GM19438 (cell line): ENCODE measurements at regions not wholly inside any gene's neighbourhood (a gene's known extent, or its start where the extent isn't known, plus 50 kb on each side); places are given as distances from the start of the nearest gene placed in this dataset.

ENCODE experiments used
- ATAC-seq: cut with Tn5 transposase; IDR thresholded peaks from one replicate; pipeline ENCODE4 v1.9.1; 2021; ENCODE audit warnings: low read depth; ENCODE audit not compliant: unreplicated experiment

DNA sequence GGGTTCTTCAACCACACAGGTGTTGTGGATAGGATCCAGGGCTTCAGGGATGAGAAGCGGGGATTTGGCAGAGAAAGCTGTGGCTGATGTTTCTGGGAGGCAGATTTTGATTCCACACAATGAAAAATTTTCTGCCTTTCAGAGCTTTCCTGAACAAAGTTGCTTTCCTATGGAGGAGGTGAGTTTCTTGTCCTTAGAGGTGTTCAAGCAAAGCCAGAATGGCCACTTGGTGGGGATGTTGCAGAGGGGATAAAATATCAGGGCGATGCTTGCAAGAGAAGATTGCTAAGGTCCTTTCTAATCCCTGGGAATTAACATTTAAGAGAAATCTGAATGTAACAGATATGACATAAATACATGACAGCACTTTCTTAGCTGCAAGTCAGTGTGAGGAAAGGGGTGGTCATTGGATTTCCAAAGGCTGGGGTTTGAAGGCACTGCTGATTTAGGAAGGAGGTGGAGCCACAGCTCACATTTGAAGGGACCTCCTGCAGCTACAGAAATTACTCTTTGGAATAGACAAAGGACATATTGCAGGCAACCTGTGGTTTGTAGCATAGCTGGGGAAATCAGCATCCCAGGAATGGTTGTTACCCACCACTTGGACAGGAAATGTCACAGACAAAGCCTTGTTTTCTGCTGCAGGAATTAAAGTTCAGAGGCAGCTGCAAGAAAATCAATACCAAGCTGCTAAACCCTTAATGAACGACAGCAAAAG, 271.1 kb upstream of the CHD6 start:
- ATAC-seq, result no peak

DNA sequence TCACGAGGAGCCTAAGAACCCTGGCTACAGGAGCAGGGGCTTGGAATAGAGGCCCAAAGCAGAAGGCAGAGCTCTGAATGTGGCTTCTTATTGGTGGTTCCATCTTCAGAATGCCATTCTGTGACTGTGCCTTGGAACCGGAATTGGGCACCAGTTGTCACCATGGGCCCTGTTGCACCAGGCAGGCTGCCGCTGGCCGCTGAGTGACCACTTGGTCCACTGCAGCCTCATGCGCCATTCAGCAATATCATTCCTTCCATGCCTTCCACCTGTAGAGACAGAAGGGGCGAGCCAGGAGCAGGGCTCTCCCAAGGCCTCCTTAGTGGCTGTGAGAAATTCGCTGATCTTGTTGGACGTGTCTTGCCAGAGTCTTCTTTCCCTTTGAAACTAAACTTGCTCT, 270.3 kb upstream of the CHD6 start:
- no peak for ATAC-seq

DNA sequence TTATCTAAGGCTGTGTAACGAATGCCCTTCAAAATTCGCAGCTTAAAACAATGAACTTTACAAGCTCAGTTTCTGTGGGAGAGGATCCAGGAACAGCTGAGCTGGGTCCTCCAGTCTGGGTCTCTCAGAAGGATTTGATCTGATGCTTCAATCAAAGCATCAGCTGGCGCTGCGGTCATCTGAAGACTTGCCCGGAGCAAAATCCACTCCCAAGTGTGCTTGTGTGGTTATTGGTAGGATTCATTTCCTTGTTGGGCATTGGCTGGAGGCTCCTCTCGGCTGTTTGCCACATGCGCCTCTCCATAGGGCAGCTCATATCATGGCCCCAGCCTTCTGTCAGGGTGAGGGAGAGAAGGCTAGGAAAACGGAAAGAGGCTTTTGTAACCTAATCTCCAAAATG, 269.3 kb upstream of the CHD6 start:
- no peak for ATAC-seq

DNA sequence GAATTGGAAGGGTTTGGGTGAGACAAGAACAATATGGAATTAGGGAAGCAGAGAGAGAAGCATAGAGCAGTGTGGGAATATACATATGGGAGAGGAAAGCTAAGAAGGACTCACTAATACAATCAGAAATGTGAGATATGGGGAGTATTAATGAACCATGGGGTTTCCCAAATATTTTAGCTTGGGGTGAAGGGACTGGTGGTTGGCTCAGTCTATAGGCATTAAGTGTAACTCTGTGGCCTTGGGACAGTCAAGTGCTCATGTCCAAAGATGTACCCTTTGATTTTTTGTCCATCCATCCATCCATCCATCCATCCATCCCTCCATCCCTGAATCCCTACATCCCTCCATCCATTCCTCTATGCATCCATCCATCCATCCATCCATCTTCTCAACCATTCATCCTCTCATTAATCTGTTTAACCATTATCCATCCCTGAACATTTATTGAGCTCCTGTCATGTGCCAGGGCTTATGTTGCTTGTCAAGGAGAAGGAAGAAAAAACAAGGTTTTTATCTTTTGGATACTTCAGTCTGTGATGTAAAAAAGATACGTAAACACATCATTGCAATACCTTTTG, 263.4 kb upstream of the CHD6 start:
- no peak for ATAC-seq

DNA sequence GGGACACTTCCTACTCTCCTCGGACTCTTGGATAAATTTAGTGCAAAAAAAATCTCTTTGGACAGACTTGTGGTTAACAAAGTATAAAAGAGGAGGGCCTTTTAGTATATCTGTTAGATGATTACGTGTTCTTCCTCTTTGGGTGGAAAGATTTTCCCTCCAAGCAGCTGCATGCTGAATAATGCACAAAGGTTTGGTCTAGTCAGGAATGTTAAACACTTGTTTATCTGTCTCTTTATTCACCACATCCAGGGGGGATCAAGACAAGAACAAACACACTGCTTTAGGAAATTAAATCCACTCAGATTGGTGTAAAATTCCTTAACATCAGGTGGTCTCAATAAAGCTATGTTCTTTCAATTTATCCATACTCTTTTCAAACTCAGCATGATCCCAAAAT, 260.9 kb upstream of the CHD6 start:
- ATAC-seq, result no peak

DNA sequence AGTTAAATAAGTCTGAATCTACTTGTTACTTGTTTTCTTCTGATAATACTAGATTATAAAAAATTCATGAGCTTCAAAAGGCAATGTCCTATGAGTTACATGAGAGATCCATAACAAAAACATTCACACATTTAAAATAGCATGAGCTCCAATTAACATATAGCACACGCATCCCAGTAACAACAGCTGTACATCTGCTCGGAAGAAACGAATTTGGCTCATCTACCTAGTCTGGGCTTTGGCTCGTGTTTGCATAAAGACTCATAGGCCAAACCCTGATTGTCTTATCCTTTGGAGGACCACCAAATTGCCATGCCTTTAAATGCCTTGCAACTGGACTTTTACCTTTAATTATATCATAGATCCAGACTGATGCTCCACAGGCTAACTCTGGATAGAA, 259.7 kb upstream of the CHD6 start:
- no peak for ATAC-seq

DNA sequence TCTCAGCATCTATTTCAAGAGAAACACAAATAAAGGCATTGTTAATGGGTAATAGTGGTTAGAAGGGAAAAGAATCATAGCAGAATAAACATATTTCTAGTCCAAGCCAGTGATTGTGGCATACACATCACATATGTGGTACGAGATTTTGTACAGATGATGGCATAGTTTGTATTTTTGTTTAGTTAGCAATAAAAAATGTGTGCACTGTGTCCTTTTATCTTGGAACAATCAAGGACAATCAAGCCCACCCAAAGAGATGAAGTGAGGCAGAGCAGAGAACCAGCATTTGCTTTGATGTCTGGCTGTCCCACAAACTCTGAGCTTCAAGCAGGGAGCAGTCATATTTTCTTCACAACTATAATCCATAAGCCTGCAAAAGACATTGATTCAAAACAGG, 256.5 kb upstream of the CHD6 start:
- no peak for ATAC-seq

DNA sequence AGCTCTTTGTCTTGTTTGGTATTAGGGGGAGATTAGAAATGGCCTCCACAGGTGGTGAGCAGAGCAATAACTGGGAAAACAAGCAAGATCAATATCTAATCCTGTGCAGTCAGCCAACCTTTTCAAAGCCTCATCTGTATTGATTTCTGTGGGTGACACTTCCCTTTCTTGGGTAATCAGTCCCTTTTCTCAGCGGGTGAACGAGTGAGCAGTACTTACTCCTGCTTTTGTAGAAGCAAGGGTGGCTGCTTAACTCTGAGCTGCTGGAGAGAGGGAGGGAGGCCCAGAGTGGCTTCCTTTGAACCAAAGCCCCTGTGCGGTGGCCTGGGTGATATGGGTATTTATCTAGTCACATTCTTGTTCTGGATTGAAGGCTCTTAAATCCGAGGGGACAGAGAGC, 254.8 kb upstream of the CHD6 start:
- ATAC-seq, result no peak

DNA sequence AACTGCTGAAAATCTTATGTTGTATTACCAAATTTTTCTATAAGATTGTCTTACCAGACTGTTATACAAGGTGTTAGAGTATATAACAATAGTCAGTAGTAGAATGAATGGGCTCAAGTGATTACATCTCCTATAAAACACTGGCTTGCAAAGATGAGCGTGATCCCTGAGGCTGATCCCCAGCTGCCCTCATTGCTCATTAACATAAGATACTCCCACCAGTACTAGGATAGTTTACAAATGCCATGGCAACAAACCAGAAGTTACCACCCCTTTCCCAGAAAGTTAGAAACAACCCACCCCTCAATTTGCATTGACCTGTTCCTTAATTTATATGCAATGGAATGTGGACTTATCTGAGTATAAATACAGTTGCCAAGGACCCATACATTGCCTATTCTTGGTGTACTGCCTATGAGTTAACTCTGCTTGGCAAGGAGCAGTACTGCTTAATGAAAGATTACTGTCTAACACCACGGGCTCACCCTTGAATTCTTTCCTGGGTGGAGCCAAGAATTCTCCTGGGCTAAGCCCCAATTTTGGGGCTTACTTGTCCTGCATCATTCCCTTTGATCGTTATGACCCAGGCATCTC, 252.8 kb upstream of the CHD6 start:
- ATAC-seq, result no peak

DNA sequence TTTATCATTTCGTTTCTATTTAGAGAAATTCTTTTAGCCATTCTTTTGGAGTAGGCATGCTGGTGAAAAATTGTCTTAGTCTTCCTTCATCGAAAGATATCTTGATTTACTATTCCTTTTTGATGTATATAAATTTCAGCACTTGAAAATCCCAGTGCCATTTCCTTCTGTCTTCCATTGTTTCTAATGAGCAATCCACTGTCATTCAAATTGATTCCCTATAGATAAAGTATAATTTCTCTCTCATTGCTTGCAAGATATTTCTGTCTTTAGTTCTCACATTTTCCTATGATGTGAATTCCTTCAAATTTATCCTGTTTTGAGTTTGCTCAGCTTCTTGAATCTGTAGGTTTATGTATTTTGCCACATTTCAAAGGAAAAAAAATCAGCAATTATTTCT, 251.1 kb upstream of the CHD6 start:
- no peak for ATAC-seq

DNA sequence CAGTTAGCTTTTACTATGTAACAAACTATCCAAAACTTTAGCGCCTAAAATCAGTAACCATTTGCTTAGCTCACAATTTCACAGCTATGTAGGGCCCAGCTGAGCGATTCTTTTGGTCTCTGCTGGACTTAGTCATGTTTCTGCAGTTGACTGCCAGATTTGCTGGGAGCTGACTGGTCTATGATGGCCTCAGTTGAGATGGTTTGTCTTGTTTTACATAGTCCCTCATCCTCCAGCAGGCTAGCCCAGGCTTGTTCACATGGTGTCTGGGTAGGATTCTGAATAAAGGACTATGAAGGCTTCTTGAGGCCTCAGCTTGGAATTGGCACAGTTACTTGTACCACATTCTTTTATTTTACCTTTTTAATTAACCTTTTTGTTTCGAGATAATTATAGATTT, 247.8 kb upstream of the CHD6 start:
- ATAC-seq, result no peak

DNA sequence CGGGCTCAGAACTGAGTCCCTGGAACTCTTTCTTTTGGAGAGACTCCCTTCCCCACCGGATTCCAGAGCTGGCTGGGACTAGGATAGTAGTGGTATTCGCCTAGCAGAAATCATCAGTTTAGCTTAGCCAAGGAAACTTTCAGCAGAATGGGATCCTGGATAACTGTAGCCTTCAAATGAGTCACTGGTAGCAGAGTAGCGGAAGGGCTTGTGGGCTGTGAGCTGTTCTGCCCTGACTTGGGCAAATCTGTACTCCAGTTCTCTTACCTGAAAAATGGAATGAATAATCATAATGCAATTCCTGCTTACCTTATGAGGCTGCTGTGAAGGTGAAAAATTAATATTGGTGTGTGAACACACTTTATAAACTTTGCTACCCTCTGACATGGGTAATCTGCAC, 244.3 kb upstream of the CHD6 start:
- ATAC-seq, result no peak

DNA sequence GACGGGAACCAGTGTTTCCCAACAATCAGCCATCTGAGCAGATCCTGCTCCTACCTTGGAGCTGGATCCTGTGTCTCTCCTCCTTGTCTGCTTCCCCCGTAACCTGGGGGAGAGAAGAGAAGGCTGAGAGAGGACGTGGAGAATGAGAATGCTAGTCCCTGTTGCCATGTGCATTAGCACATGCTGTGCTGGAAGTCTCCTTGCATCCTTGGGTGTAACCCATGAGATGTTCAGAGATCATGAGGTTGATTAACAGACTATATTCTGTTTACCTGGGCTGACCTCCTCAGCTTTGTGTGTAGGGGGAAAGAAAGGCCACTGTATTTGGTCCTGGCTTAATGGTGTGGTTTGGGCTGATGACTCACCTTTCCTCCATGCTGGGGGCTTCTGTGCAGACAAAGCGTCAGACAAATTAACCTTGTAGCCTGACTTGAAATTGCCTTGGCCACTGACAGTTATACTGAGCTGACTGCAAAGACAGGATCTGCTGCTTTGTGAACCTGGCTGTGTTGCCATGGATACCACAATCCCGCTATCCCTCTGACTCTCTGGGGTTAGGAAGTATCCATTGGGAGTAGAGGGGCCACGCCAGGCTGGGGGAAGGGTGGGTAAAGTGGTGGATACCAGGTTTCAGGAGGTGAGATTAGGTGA, 243.7 kb upstream of the CHD6 start:
- ATAC-seq, result no peak

DNA sequence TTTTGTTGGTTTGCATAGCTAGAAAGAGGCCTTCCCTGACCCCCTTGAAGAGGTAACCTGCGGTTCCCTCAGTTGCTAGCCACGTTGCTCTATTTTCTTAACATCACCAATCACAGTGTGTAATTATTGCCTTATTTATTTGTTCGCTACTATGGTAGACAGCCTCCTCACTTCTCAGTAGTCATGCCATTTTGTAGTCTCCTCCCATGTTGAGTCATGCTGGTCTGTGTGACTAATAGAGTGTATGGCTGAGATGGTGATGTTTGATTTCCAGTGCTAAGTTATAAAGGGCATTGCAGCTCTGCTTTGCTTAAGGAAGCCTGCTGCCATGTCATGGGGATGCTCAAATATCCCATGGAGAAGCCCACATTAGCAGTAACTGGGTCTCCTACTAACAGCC, 236.6 kb upstream of the CHD6 start:
- ATAC-seq, result no peak

DNA sequence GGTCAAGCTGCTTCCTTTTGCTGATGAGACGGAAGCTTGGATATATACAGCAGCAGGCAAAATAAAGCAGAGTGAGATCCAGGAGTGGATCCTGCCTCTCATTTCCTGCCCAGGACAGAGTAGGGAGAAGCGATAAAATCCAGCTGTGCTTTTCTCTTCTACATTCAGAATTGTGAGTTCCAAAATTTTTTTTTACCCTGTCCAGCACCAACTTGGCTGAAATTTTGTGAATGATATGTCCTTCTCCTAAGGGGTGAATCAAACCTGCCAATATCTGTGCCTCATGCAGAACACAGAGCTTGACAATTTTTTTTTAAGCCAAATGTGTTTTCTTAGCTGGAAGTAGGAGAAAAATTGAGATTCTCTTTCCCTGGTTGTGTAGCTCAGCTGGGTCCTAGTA, 235.6 kb upstream of the CHD6 start:
- ATAC-seq, result no peak

DNA sequence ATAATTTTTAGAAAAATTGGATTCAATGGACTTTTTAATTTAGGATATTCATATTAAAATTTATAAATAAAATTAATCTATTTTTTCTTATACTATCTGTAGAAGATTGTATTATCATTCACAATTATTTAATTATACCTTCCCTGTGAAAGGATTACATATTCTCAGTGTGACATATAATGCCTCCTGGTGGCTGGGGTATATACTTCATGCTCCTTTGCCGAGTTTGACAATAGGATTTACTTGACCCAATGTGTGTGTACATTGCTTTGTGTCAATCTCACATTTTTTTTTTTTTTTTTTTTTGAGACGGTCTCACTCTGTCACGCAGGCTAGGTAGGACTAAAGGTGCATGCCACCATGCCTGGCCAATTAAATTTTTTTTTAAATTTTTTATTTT, 230.0 kb upstream of the CHD6 start:
- ATAC-seq, result no peak

DNA sequence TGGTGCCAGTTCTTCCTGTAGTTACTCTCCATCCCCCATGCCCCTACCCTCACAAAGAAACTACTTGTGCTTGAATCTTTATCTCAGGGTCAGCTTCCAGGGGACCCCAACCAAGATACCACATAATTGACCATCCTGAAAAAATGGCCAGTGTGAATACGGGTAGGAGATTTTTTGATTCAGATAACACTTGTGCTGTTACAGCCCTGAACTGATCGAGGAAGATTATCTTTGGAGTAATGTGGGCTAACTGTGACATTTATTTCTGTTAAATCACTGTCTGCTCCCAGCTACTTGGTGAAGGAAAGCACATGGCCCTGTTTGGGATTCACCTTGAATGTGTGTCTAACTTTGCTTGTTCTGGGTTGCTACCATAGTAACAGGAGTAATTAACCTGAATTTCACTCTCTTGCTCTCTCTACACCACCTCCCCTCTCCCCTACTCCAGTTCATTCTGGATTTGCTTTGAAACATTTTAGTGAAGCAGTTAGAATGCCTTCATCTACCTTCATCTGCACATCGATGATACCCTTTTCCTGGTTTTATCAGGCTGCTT, 219.6 kb upstream of the CHD6 start:
- no peak for ATAC-seq

DNA sequence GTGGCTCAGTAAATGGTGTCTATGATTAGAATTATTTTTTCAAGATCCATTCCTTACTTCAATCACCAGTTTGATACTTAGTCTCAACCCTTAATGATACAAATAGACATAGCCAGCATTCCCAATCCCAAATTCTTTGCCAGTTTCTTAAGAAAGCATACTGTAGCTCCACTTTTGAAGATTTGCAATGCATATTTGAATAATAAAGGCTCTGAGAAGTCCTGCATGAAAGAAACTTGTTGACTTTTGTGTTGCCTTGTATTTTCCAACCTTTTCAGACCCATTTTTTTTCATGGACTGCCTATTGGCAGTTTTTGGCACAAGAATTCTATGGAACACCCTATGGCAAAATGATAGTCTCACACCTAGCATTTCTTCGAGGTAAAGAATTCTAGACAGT, 215.6 kb upstream of the CHD6 start:
- no peak for ATAC-seq

DNA sequence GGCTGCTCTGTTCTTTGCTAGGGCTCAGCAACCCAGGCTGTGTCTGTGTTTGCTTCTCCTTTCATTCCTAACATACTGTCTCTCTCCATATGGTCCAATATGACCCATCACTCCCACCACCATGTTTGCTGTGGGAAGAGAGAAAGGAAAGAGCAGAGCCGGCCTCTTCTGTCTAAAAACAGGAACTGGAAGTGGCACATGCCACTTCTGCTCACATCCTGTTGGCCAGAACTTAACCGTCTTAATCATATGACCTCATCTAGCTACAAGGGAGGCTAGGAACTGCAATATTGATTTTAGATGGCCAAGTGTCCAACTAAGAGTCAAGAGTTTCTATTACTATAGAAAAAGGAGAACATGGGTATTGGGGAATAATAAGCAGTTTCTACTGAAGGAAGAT, 212.5 kb upstream of the CHD6 start:
- ATAC-seq, result no peak

DNA sequence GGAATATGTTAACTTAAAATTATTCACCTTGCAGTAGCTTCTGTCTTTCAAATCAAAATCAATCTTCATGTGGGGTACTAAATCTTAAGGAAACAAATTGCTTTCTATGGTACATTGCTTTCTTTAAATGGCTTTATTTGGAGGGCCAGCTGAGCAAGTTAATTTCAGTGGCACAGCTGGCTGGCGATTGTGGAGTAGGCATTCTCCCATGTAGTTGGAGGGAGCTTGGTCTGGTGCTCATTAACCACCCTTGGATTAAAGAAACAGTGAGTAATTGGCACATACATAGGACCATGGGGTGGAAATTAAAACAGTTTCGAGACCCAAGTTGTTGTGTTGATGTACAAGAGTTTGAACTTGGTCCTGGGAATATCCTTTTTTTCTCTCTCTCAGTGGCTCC, 201.3 kb upstream of the CHD6 start:
- ATAC-seq, result no peak

DNA sequence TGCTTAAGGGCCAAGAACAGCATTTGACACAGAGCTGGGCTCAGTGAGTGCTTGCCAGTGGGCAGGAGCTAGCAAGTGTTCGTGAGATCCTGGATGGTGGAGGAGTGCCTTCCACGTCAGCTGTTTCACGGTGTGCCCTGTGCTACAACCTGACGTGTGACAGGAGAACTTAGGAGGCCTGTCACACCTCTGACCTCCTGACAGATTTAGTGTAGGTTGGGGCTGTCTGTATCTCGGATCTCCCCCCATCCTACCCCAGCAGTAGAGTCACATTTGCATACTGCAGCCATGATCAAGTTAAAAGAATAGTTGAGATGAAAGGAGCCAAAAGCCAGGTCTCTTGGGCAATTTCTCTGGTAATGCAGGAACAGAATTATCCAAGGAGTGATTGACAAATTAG, 200.8 kb upstream of the CHD6 start:
- ATAC-seq, result no peak

DNA sequence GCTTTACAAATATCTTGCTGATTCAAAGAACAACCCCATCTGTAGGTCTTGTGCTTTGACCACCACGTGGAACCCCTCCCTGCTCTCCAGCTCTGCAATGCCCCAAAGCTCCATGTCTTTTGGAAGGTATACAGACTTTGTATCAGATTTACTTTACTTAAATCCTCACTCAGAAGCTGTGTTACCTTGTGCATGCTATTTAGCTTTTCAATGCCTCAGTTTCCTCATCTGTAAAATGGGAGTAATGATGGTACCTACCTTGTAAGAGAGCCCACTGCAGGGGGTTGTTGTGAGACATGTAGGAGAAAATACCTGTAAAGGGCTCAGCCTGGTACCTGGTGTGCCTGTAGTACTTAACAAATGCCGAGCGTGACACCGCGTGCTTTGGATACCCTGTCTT, 200.2 kb upstream of the CHD6 start:
- no peak for ATAC-seq
